SK-N-SH (cell line): ENCODE measurements at regions not wholly inside any gene's neighbourhood (a gene's known extent, or its start where the extent isn't known, plus 50 kb on each side); places are given as distances from the start of the nearest gene placed in this dataset.
"Not testable (repeated sequence)": the region's sequence is repeated elsewhere in the genome, so short reads cannot be mapped to it uniquely, and the experiment has no call there.

ENCODE experiments used
- CTCF ChIP-seq: fragments of 200-600 bp; sonication (generic); IDR thresholded peaks from 2 replicates; pipeline ENCODE4 v1.6.1; 2017; ENCODE audit warnings: antibody characterized with exemption, mild to moderate bottlenecking, moderate library complexity
- EZH2phosphoT487 ChIP-seq: fragments of 200-600 bp; sonication (generic); IDR thresholded peaks from 2 replicates; pipeline ENCODE4 v1.6.1; 2017; ENCODE audit warnings: low read depth, mixed run types, mild to moderate bottlenecking, antibody characterized with exemption, moderate library complexity, borderline replicate concordance
- FOXJ3 ChIP-seq: sonication (generic); formaldehyde crosslinking; IDR thresholded peaks from 2 replicates; pipeline ENCODE4 v1.5.1; 2020; ENCODE audit warnings: mild to moderate bottlenecking, missing genetic modification reagents
- NRF1 ChIP-seq: IDR thresholded peaks from 2 replicates; pipeline ENCODE4 v1.6.1; 2012; ENCODE audit warnings: low read depth, mild to moderate bottlenecking, low read length
- POLR2AphosphoS5 ChIP-seq: IDR thresholded peaks from 2 replicates; pipeline ENCODE4 v1.6.1; 2012; ENCODE audit warnings: low read depth, low read length
- RAD21 ChIP-seq: IDR thresholded peaks from 2 replicates; pipeline ENCODE4 v1.6.1; 2012; ENCODE audit warnings: mild to moderate bottlenecking, low read length
- RCOR1 ChIP-seq: fragments of 150-350 bp; IDR thresholded peaks from 2 replicates; pipeline ENCODE4 v1.6.1; 2017; ENCODE audit warnings: antibody characterized with exemption, low read length
- RXRA ChIP-seq: IDR thresholded peaks from 2 replicates; pipeline ENCODE4 v1.4.0; 2012; ENCODE audit warnings: low read depth, mild to moderate bottlenecking, borderline replicate concordance
- SIN3A ChIP-seq: IDR thresholded peaks from 2 replicates; pipeline ENCODE4 v1.6.1; 2012; ENCODE audit warnings: low read depth, mild to moderate bottlenecking, low read length, moderate library complexity, borderline replicate concordance
- TAF1 ChIP-seq: IDR thresholded peaks from 2 replicates; pipeline ENCODE4 v1.6.1; 2012; ENCODE audit warnings: low read depth, mild to moderate bottlenecking, low read length, moderate library complexity, borderline replicate concordance
- USF2 ChIP-seq: fragments of 150-350 bp; IDR thresholded peaks from 2 replicates; pipeline ENCODE4 v1.6.1; 2017; ENCODE audit warnings: antibody characterized with exemption, low read length, low read depth, borderline replicate concordance
- ZBTB33 ChIP-seq: IDR thresholded peaks from 2 replicates; pipeline ENCODE4 v1.4.0; 2012; ENCODE audit warnings: low read depth, borderline replicate concordance

GRCh38 chr17:22370988-22371387 is 678.7 kb downstream of the KCNJ18 start:
- not testable (repeated sequence) for TF ChIP-seq RAD21; USF2; RCOR1; SIN3A; POLR2AphosphoS5; CTCF; NRF1; ZBTB33; TAF1; EZH2phosphoT487; RXRA; FOXJ3 (CRISPR knock-in tag)
